Thoracic aorta (tissue), 2 donors: ENCODE measurements at regions not wholly inside any gene's neighbourhood (a gene's known extent, or its start where the extent isn't known, plus 50 kb on each side); places are given as distances from the start of the nearest gene placed in this dataset.

Experiments used
- ATAC-seq: fragments of 150-250 bp; one replicate; pipeline ENCODE4 v1.8.0; 2017; ENCODE audit warnings: low read depth; ENCODE audit not compliant: insufficient number of reproducible peaks, low FRiP score
- DNase-seq: peaks from one replicate; pipeline ENCODE4 v3.0.0-alpha.2; 2020; ENCODE audit warnings: low spot score
- H3K27ac ChIP-seq, 2 donors: fragments of 200-600 bp; sonication (generic); 1 replicate in 1 of 2; 2 replicates in 1 of 2; pipeline ENCODE4 v1.5.1; 2016; ENCODE audit warnings: mild to moderate bottlenecking in 2 of 2, moderate library complexity in 2 of 2
- H3K27me3 ChIP-seq: fragments of 200-600 bp; sonication (generic); replicated peaks from 2 replicates; pipeline ENCODE4 v1.6.0; 2016; ENCODE audit warnings: mild to moderate bottlenecking; ENCODE audit not compliant: insufficient read depth
- H3K36me3 ChIP-seq: fragments of 200-600 bp; sonication (generic); one replicate; pipeline ENCODE4 v1.5.1; 2016
- H3K4me1 ChIP-seq, 2 donors: fragments of 200-600 bp; sonication (generic); 1 replicate in 1 of 2; 2 replicates in 1 of 2; pipeline versions ENCODE4 v1.5.1 to v1.6.0; 2016; ENCODE audit warnings: low read depth in 2 of 2, mild to moderate bottlenecking in 1 of 2; ENCODE audit not compliant: control insufficient read depth in 1 of 2
- H3K4me3 ChIP-seq: fragments of 200-600 bp; sonication (generic); 2 replicates; pipeline ENCODE4 v1.5.1; 2016; ENCODE audit warnings: mild to moderate bottlenecking
- H3K9me3 ChIP-seq: fragments of 200-600 bp; sonication (generic); 2 replicates; pipeline ENCODE4 v1.5.1; 2016
- TF ChIP-seq, protein P1 (sequence below): fragments of 200-600 bp; sonication (generic); IDR thresholded peaks from one replicate; pipeline ENCODE4 v1.5.1; 2019; ENCODE audit warnings: antibody characterized with exemption

DNA sequence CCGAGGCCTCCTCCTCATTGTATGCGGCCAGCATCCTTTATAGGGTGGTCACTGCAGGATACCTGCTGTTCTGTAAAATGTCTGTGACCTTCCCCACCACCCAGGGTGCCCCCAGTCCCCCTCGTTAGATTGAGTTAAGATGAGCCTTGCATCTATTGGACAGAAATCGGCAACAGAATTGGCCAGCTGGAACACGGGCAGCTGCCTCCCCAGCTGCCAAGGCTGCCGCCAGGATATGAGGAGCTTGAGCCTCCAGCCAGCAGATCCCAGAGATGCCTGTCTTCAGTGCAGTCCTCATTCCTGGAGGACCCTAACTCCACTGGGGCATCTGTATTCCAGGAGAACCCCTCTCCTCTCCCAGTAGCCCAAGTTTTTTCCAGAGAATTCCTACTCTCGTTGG is 463.0 kb downstream of the TSHZ3 start:
- TF ChIP-seq, protein P1, sequence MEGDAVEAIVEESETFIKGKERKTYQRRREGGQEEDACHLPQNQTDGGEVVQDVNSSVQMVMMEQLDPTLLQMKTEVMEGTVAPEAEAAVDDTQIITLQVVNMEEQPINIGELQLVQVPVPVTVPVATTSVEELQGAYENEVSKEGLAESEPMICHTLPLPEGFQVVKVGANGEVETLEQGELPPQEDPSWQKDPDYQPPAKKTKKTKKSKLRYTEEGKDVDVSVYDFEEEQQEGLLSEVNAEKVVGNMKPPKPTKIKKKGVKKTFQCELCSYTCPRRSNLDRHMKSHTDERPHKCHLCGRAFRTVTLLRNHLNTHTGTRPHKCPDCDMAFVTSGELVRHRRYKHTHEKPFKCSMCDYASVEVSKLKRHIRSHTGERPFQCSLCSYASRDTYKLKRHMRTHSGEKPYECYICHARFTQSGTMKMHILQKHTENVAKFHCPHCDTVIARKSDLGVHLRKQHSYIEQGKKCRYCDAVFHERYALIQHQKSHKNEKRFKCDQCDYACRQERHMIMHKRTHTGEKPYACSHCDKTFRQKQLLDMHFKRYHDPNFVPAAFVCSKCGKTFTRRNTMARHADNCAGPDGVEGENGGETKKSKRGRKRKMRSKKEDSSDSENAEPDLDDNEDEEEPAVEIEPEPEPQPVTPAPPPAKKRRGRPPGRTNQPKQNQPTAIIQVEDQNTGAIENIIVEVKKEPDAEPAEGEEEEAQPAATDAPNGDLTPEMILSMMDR = no peak
- H3K9me3 ChIP-seq = no peaks in the 10 kb centered on the region
- H3K27me3 ChIP-seq = no peaks in the 10 kb centered on the region
- no peaks in the 10 kb centered on the region for H3K36me3 ChIP-seq
- H3K4me1 ChIP-seq = no peaks in the 10 kb centered on the region
- no peak overlapping the region for H3K27ac ChIP-seq
- DNase-seq = no peak
- no peak overlapping the region for H3K4me3 ChIP-seq
- no peak for ATAC-seq

- no peak for DNase-seq
- no peak for ATAC-seq
- no peaks in the 10 kb centered on the region for H3K9me3 ChIP-seq
- no peaks in the 10 kb centered on the region for H3K27me3 ChIP-seq
- H3K27ac ChIP-seq = no peak overlapping the region
- H3K4me1 ChIP-seq = no peaks in the 10 kb centered on the region
- H3K36me3 ChIP-seq = no peaks in the 10 kb centered on the region
- no peak overlapping the region for H3K4me3 ChIP-seq
- TF ChIP-seq, protein P1 = no peak
Observed at GRCh38 chr19:30884146-30884812, 465.0 kb downstream of the TSHZ3 start.

DNA sequence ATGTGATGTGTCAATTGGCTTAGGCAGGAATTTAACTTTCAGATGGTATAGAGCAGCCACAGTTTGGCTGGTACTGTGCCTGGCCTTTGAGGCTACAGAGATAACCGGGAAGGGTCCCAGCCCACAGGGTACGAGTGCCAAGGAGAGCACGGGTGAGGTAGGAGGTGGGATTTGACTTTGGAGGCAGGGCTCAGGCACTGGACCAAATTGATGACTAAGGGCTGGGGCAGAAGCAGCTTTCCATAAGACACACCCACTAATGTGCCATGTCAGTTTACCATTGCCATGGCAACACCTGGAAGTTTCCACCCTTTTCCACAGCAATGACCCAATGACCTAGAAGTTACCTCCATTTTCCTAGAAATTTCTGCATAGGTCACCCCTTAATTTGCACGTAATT is 466.2 kb downstream of the TSHZ3 start:
- Histone ChIP-seq H3K4me1 (no peaks in the 10 kb centered on the region), H3K27ac (no peak overlapping the region), H3K9me3 (no peaks in the 10 kb centered on the region), H3K4me3 (no peak overlapping the region), H3K27me3 (no peaks in the 10 kb centered on the region), H3K36me3 (no peaks in the 10 kb centered on the region)
- TF ChIP-seq, protein P1 = no peak
- ATAC-seq (no peak), DNase-seq (no peak)

DNA sequence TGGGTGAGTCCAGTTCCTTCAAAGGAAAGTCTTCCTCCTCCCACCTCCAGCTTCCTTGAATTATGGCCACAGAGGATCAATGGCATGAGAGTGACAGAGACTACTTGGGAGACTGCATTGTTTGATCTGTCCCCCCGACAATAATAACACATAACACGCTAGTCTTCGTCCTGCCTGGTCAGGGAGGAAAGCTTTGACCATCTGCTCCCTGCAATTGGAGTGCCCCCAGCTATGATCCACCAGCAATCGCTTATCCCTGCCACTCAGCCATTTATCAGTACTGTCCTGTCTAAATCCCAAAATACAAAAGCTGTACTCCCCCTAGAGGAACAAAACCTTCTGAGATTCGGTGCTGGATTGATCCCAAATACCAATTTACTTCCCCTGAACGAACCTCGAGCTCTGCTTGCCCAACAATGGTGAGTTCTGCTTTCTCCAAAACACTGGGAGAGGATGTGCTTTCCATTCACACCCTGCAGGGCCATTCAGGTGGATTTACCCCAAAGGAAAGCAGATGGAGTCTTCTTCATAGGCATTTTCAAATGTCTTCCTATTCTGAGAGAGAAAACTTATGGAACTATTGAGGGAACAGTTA is 466.7 kb downstream of the TSHZ3 start:
- no peaks in the 10 kb centered on the region for H3K27me3 ChIP-seq
- TF ChIP-seq, protein P1 = no peak
- no peaks in the 10 kb centered on the region for H3K4me1 ChIP-seq
- no peak for ATAC-seq
- no peaks in the 10 kb centered on the region for H3K9me3 ChIP-seq
- DNase-seq = no peak
- no peak overlapping the region for H3K4me3 ChIP-seq
- H3K36me3 ChIP-seq = no peaks in the 10 kb centered on the region
- H3K27ac ChIP-seq = no peak overlapping the region

- TF ChIP-seq, protein P1 = no peak
- no peak for DNase-seq
- Histone ChIP-seq H3K4me3 (no peak overlapping the region), H3K36me3 (no peaks in the 10 kb centered on the region), H3K27me3 (no peaks in the 10 kb centered on the region), H3K27ac (no peak overlapping the region), H3K9me3 (no peaks in the 10 kb centered on the region), H3K4me1 (no peaks in the 10 kb centered on the region)
- no peak for ATAC-seq
Observed at GRCh38 chr19:30881930-30882329, 467.3 kb downstream of the TSHZ3 start.
